Mesothelial cell of epicardium (in vitro differentiated cells): ENCODE measurements at regions not wholly inside any gene's neighbourhood (a gene's known extent, or its start where the extent isn't known, plus 50 kb on each side); places are given as distances from the start of the nearest gene placed in this dataset.

Source experiments
- DNase-seq, 2 experiments: peaks; one replicate each; pipeline ENCODE4 v3.0.0; 2021; ENCODE audit warnings: low spot score in 2 of 2; ENCODE audit not compliant: unreplicated experiment in 2 of 2
- H3K27ac Mint-ChIP-seq: 2 replicates; pipeline ENCODE4 v1.8.0; 2021; ENCODE audit warnings: mixed read lengths
- H3K27me3 Mint-ChIP-seq: 2 replicates; pipeline ENCODE4 v1.8.0; 2021; ENCODE audit warnings: low read depth, mixed read lengths
- H3K36me3 Mint-ChIP-seq: 2 replicates; pipeline ENCODE4 v1.8.0; 2021; ENCODE audit warnings: mixed read lengths
- H3K4me1 Mint-ChIP-seq: 2 replicates; pipeline ENCODE4 v1.8.0; 2021; ENCODE audit warnings: mixed read lengths
- H3K4me3 Mint-ChIP-seq: 2 replicates; pipeline ENCODE4 v1.8.0; 2021; ENCODE audit warnings: mild to moderate bottlenecking, moderate library complexity, mixed read lengths
- H3K9me3 Mint-ChIP-seq: 2 replicates; pipeline ENCODE4 v1.8.0; 2021; ENCODE audit warnings: mixed read lengths
- TF ChIP-seq, protein P1 (sequence below): fragments of 200-600 bp; sonication (generic); IDR thresholded peaks from one replicate; pipeline ENCODE4 v1.5.0; 2021; ENCODE audit warnings: antibody characterized with exemption; ENCODE audit not compliant: unreplicated experiment

- Mint-ChIP-seq H3K36me3 (peaks cover 4% of the 10 kb centered on the region), H3K27me3 (no peaks in the 10 kb centered on the region), H3K9me3 (peaks cover 21% of the 10 kb centered on the region)
Measured at GRCh38 chr3:191074511-191074910, 124.5 kb upstream of the OSTN start.

GRCh38 chr3:191070762-191071403 is 128.2 kb upstream of the OSTN start:
- Mint-ChIP-seq H3K9me3 (no peaks in the 10 kb centered on the region), H3K36me3 (no peaks in the 10 kb centered on the region), H3K4me1 (peaks cover 9% of the 10 kb centered on the region), H3K27ac (no peak overlapping the region), H3K27me3 (no peaks in the 10 kb centered on the region), H3K4me3 (no peak overlapping the region)
- TF ChIP-seq, protein P1, sequence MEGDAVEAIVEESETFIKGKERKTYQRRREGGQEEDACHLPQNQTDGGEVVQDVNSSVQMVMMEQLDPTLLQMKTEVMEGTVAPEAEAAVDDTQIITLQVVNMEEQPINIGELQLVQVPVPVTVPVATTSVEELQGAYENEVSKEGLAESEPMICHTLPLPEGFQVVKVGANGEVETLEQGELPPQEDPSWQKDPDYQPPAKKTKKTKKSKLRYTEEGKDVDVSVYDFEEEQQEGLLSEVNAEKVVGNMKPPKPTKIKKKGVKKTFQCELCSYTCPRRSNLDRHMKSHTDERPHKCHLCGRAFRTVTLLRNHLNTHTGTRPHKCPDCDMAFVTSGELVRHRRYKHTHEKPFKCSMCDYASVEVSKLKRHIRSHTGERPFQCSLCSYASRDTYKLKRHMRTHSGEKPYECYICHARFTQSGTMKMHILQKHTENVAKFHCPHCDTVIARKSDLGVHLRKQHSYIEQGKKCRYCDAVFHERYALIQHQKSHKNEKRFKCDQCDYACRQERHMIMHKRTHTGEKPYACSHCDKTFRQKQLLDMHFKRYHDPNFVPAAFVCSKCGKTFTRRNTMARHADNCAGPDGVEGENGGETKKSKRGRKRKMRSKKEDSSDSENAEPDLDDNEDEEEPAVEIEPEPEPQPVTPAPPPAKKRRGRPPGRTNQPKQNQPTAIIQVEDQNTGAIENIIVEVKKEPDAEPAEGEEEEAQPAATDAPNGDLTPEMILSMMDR, result no peak
- no peak for DNase-seq

More at GRCh38 chr3:191074511-191074910, 124.5 kb upstream of the OSTN start:
- Mint-ChIP-seq H3K4me3 (no peak overlapping the region), H3K4me1 (peaks cover 9% of the 10 kb centered on the region), H3K27ac (no peak overlapping the region)
- TF ChIP-seq, protein P1, result no peak
- no peak for DNase-seq

- Mint-ChIP-seq H3K27ac (no peak overlapping the region), H3K4me1 (peaks cover 9% of the 10 kb centered on the region), H3K4me3 (no peak overlapping the region), H3K9me3 (no peaks in the 10 kb centered on the region), H3K27me3 (no peaks in the 10 kb centered on the region), H3K36me3 (no peaks in the 10 kb centered on the region)
- DNase-seq, result no peak
- TF ChIP-seq, protein P1, result no peak
Measured at GRCh38 chr3:191070201-191070600, 128.8 kb upstream of the OSTN start.

GRCh38 chr3:191068946-191069813 is 129.9 kb upstream of the OSTN start:
- Mint-ChIP-seq H3K36me3 (no peaks in the 10 kb centered on the region), H3K4me3 (no peak overlapping the region), H3K27ac (no peak overlapping the region), H3K27me3 (no peaks in the 10 kb centered on the region), H3K9me3 (no peaks in the 10 kb centered on the region), H3K4me1 (peaks cover 9% of the 10 kb centered on the region)
- TF ChIP-seq, protein P1, result no peak
- no peak for DNase-seq

GRCh38 chr3:191066669-191067068 is 132.4 kb upstream of the OSTN start:
- Mint-ChIP-seq H3K9me3 (no peaks in the 10 kb centered on the region), H3K27ac (no peak overlapping the region), H3K27me3 (no peaks in the 10 kb centered on the region), H3K4me3 (no peak overlapping the region), H3K4me1 (peaks cover 8% of the 10 kb centered on the region), H3K36me3 (no peaks in the 10 kb centered on the region)
- DNase-seq, result no peak
- TF ChIP-seq, protein P1, result no peak
